Caco-2 (cell line): ENCODE measurements at regions not wholly inside any gene's neighbourhood (a gene's known extent, or its start where the extent isn't known, plus 50 kb on each side); places are given as distances from the start of the nearest gene placed in this dataset.

Source experiments
- BruUV-seq: library from RNA; stranded (reverse); fragments of 400-500 nt; replicated peaks from 2 replicates; lab custom pipeline; 2021; lab: Mats Ljungman, UMichigan
- CTCF ChIA-PET: fragments of 300-600 bp; sonication (Branson Sonifier 250); formaldehyde crosslinking; loops from one replicate; lab custom pipeline; 2022; ENCODE audit warnings: antibody characterized with exemption; lab: Charles Lee
- POLR2A ChIA-PET: fragments of 300-600 bp; sonication (Branson Sonifier 250); formaldehyde crosslinking; loops from one replicate; lab custom pipeline; 2022; ENCODE audit warnings: antibody characterized with exemption; lab: Charles Lee
- DNase-seq, 2 experiments: peaks; one replicate each; pipeline versions ENCODE4 v3.0.0 to v3.0.0-alpha.2; 2020 to 2022
- H3K27me3 ChIP-seq: replicated peaks from 2 replicates; pipeline ENCODE4 v1.6.0; 2011; ENCODE audit warnings: low read length; ENCODE audit not compliant: control insufficient read depth, insufficient read depth
- H3K36me3 ChIP-seq: 2 replicates; pipeline ENCODE4 v1.5.1; 2011; ENCODE audit warnings: low read length; ENCODE audit not compliant: control insufficient read depth, insufficient read depth
- H3K4me1 ChIP-seq: fragments of 250-450 bp; sonication (Bioruptor Pico); 2 replicates; pipeline ENCODE4 v1.5.1; 2020; ENCODE audit warnings: mild to moderate bottlenecking
- H3K4me3 ChIP-seq: 2 replicates; pipeline ENCODE4 v1.5.1; 2011; ENCODE audit warnings: low read depth, mild to moderate bottlenecking, control low read depth, low read length
- H3K9me3 ChIP-seq: fragments of 250-450 bp; sonication (Bioruptor Pico); 2 replicates; pipeline ENCODE4 v1.5.1; 2020; ENCODE audit warnings: mild to moderate bottlenecking, moderate library complexity
- H3K27ac Mint-ChIP-seq: one replicate; pipeline ENCODE4 v1.8.0; 2022; ENCODE audit warnings: mixed read lengths; ENCODE audit not compliant: unreplicated experiment
- H3K27me3 Mint-ChIP-seq: one replicate; pipeline ENCODE4 v1.8.0; 2022; ENCODE audit warnings: mixed read lengths; ENCODE audit not compliant: insufficient read depth, unreplicated experiment
- H3K36me3 Mint-ChIP-seq: one replicate; pipeline ENCODE4 v1.8.0; 2022; ENCODE audit warnings: mild to moderate bottlenecking, mixed read lengths; ENCODE audit not compliant: insufficient read depth, unreplicated experiment
- H3K4me1 Mint-ChIP-seq: one replicate; pipeline ENCODE4 v1.8.0; 2022; ENCODE audit warnings: low read depth, mixed read lengths; ENCODE audit not compliant: unreplicated experiment
- H3K4me3 Mint-ChIP-seq: one replicate; pipeline ENCODE4 v1.8.0; 2022; ENCODE audit warnings: mild to moderate bottlenecking, moderate library complexity, mixed read lengths; ENCODE audit not compliant: unreplicated experiment
- H3K9me3 Mint-ChIP-seq: one replicate; pipeline ENCODE4 v1.8.0; 2022; ENCODE audit warnings: mixed read lengths; ENCODE audit not compliant: unreplicated experiment
- CTCF ChIP-seq, 2 experiments: fragments of 200-600 bp in 1 of 2; IDR thresholded peaks; 1 replicate in 1 of 2; 2 replicates in 1 of 2; pipeline versions ENCODE4 v1.5.1 to v1.8.0; 2011 to 2022; ENCODE audit warnings: antibody characterized with exemption in 1 of 2, control low read depth in 1 of 2, inconsistent platforms in 1 of 2, low read depth in 1 of 2, low read length in 1 of 2, mild to moderate bottlenecking in 1 of 2, moderate library complexity in 1 of 2; ENCODE audit not compliant: insufficient read depth in 1 of 2, severe bottlenecking in 1 of 2, unreplicated experiment in 1 of 2
- intact Hi-C: fragments of 100-400 bp; cut with micrococcal nuclease; formaldehyde crosslinking; loops from one replicate; pipeline ENCODE4 v1.10.0; 2022; ENCODE audit not compliant: unreplicated experiment

GRCh38 chr15:70396807-70397206 lies 299.1 kb upstream of the TLE3 start:
- TF ChIP-seq CTCF (IDR thresholded peaks at IDR 0.05; ENCODE audit: insufficient read depth in 1 of 2, low read depth in 1 of 2, low read length in 1 of 2, severe bottlenecking in 1 of 2, unreplicated experiment in 1 of 2): no peak
- CTCF ChIA-PET: no interaction called here

GRCh38 chr15:70395164-70395563 lies 297.4 kb upstream of the TLE3 start:
- POLR2A ChIA-PET: no interaction called here
- H3K4me1 Mint-ChIP-seq: no peaks in the 10 kb centered on the region
- H3K27ac Mint-ChIP-seq: no peak overlapping the region
- no peaks in the 10 kb centered on the region for H3K27me3 Mint-ChIP-seq
- H3K4me3 ChIP-seq: no peak overlapping the region
- H3K4me3 Mint-ChIP-seq: no peak overlapping the region
- no peaks in the 10 kb centered on the region for H3K9me3 Mint-ChIP-seq
- no peaks in the 10 kb centered on the region for H3K36me3 Mint-ChIP-seq
- no peaks in the 10 kb centered on the region for H3K4me1 ChIP-seq
- H3K36me3 ChIP-seq: no peaks in the 10 kb centered on the region
- no peaks in the 10 kb centered on the region for H3K9me3 ChIP-seq
- CTCF ChIA-PET: interaction anchor here (0.7 kb wide), 1 partner anchor 134 kb away, joined by 7 read pairs; no protein-coding TSS in a partner anchor
- no peak for DNase-seq
- H3K27me3 ChIP-seq: no peaks in the 10 kb centered on the region
- no peak for TF ChIP-seq CTCF (IDR thresholded peaks at IDR 0.05; ENCODE audit: insufficient read depth in 1 of 2, low read depth in 1 of 2, low read length in 1 of 2, severe bottlenecking in 1 of 2, unreplicated experiment in 1 of 2)
- intact Hi-C loops: no loop called here
- BruUV-seq: no TSS peak

More at GRCh38 chr15:70396807-70397206, 299.1 kb upstream of the TLE3 start:
- BruUV-seq: no TSS peak
- intact Hi-C loops: no loop called here
- no peaks in the 10 kb centered on the region for H3K9me3 ChIP-seq
- no peaks in the 10 kb centered on the region for H3K36me3 ChIP-seq
- no peaks in the 10 kb centered on the region for H3K4me1 Mint-ChIP-seq
- H3K9me3 Mint-ChIP-seq: no peaks in the 10 kb centered on the region
- DNase-seq: no peak
- POLR2A ChIA-PET: no interaction called here
- H3K4me3 Mint-ChIP-seq: no peak overlapping the region
- no peaks in the 10 kb centered on the region for H3K36me3 Mint-ChIP-seq
- H3K27me3 ChIP-seq: no peaks in the 10 kb centered on the region
- H3K4me1 ChIP-seq: no peaks in the 10 kb centered on the region
- no peaks in the 10 kb centered on the region for H3K27me3 Mint-ChIP-seq
- no peak overlapping the region for H3K27ac Mint-ChIP-seq
- no peak overlapping the region for H3K4me3 ChIP-seq

GRCh38 chr15:70390723-70391122 lies 293.0 kb upstream of the TLE3 start:
- no peak overlapping the region for H3K27ac Mint-ChIP-seq
- intact Hi-C loops: no loop called here
- H3K36me3 Mint-ChIP-seq: no peaks in the 10 kb centered on the region
- H3K9me3 Mint-ChIP-seq: no peaks in the 10 kb centered on the region
- Histone ChIP-seq H3K36me3 (no peaks in the 10 kb centered on the region), H3K9me3 (no peaks in the 10 kb centered on the region), H3K27me3 (no peaks in the 10 kb centered on the region), H3K4me3 (no peak overlapping the region), H3K4me1 (no peaks in the 10 kb centered on the region)
- no TSS peak for BruUV-seq
- POLR2A ChIA-PET: no interaction called here
- CTCF ChIA-PET: no interaction called here
- DNase-seq: no peak
- H3K4me1 Mint-ChIP-seq: no peaks in the 10 kb centered on the region
- H3K27me3 Mint-ChIP-seq: no peaks in the 10 kb centered on the region
- no peak for TF ChIP-seq CTCF (IDR thresholded peaks at IDR 0.05; ENCODE audit: insufficient read depth in 1 of 2, low read depth in 1 of 2, low read length in 1 of 2, severe bottlenecking in 1 of 2, unreplicated experiment in 1 of 2)
- H3K4me3 Mint-ChIP-seq: no peak overlapping the region
